ENCODE measurements at regions not wholly inside any gene's neighbourhood (a gene's known extent, or its start where the extent isn't known, plus 50 kb on each side); places are given as distances from the start of the nearest gene placed in this dataset.

GRCh38 chr1:95991787-95992520 is 729.6 kb upstream of the PTBP2 start:
- no peak for DNase-seq

GRCh38 chr1:95994643-95995042 is 726.9 kb upstream of the PTBP2 start:
- DNase-seq, result no peak

- DNase-seq, result no peak
Observed at GRCh38 chr1:96002201-96002600, 719.4 kb upstream of the PTBP2 start.

GRCh38 chr1:96002969-96003964 is 718.3 kb upstream of the PTBP2 start:
- DNase-seq, result no peak

GRCh38 chr1:96009831-96010434 is 711.7 kb upstream of the PTBP2 start:
- no peak for DNase-seq

- DNase-seq, result no peak
Observed at GRCh38 chr1:96011606-96012005, 710.0 kb upstream of the PTBP2 start.

GRCh38 chr1:96016219-96016618 is 705.4 kb upstream of the PTBP2 start:
- no peak for DNase-seq

GRCh38 chr1:96020378-96020777 is 701.2 kb upstream of the PTBP2 start:
- DNase-seq, result no peak

- no peak for DNase-seq
Observed at GRCh38 chr1:96025062-96025461, 696.5 kb upstream of the PTBP2 start.

- no peak for DNase-seq
Observed at GRCh38 chr1:96028071-96028470, 693.5 kb upstream of the PTBP2 start.

GRCh38 chr1:96030312-96030711 is 691.3 kb upstream of the PTBP2 start:
- no peak for DNase-seq

GRCh38 chr1:96034006-96034405 is 687.6 kb upstream of the PTBP2 start:
- no peak for DNase-seq

GRCh38 chr1:96036763-96037162 is 684.8 kb upstream of the PTBP2 start:
- no peak for DNase-seq

GRCh38 chr1:96038636-96039035 is 682.9 kb upstream of the PTBP2 start:
- DNase-seq, result no peak

GRCh38 chr1:96039910-96040309 is 681.7 kb upstream of the PTBP2 start:
- DNase-seq, result no peak

- DNase-seq, result no peak
Observed at GRCh38 chr1:96041470-96041869, 680.1 kb upstream of the PTBP2 start.

- DNase-seq, result no peak
Observed at GRCh38 chr1:96048572-96049212, 672.9 kb upstream of the PTBP2 start.

GRCh38 chr1:96049759-96050409 is 671.7 kb upstream of the PTBP2 start:
- no peak for DNase-seq

- DNase-seq, result no peak
Observed at GRCh38 chr1:96059276-96059675, 662.3 kb upstream of the PTBP2 start.

- no peak for DNase-seq
Observed at GRCh38 chr1:96059736-96060135, 661.8 kb upstream of the PTBP2 start.

- no peak for DNase-seq
Observed at GRCh38 chr1:96060621-96061020, 661.0 kb upstream of the PTBP2 start.
